Epithelial cell of proximal tubule (primary cell): ENCODE measurements at regions not wholly inside any gene's neighbourhood (a gene's known extent, or its start where the extent isn't known, plus 50 kb on each side); places are given as distances from the start of the nearest gene placed in this dataset.

Experiments
- DNase-seq: peaks from one replicate; pipeline ENCODE4 v3.0.0-alpha.2; 2011; ENCODE audit warnings: low read depth
- H3K4me3 ChIP-seq: 2 replicates; pipeline ENCODE4 v1.5.1; 2011; ENCODE audit warnings: low read depth, mild to moderate bottlenecking, low read length
- TF ChIP-seq, protein P1 (sequence below): conservative IDR thresholded peaks from 2 replicates; pipeline ENCODE4 v1.5.1; 2012; ENCODE audit warnings: low read depth, mild to moderate bottlenecking, low read length

- TF ChIP-seq, protein P1, sequence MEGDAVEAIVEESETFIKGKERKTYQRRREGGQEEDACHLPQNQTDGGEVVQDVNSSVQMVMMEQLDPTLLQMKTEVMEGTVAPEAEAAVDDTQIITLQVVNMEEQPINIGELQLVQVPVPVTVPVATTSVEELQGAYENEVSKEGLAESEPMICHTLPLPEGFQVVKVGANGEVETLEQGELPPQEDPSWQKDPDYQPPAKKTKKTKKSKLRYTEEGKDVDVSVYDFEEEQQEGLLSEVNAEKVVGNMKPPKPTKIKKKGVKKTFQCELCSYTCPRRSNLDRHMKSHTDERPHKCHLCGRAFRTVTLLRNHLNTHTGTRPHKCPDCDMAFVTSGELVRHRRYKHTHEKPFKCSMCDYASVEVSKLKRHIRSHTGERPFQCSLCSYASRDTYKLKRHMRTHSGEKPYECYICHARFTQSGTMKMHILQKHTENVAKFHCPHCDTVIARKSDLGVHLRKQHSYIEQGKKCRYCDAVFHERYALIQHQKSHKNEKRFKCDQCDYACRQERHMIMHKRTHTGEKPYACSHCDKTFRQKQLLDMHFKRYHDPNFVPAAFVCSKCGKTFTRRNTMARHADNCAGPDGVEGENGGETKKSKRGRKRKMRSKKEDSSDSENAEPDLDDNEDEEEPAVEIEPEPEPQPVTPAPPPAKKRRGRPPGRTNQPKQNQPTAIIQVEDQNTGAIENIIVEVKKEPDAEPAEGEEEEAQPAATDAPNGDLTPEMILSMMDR = no peak
- no peak overlapping the region for H3K4me3 ChIP-seq
- no peak for DNase-seq
Observed at GRCh38 chr12:107509421-107509820, 176.2 kb upstream of the PWP1 start.

DNA sequence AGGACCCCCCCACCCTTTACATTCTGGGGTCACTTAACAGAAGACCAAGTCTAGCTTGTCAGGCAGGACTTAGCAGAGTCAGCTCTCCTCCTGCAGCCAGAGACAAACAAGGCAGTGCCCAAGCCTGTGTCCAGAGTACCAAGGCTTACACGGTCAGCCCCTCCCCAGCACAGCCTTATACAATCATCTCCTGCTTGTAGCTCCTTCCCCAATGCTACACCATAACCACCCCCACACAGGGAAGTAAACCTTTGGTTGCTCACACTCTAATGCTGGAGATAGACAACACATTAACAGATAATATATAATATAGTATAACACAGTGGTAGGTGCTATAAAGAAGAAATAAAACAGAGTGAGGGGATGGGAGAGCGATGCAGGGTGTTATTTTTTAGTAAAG lies 175.4 kb upstream of the PWP1 start:
- H3K4me3 ChIP-seq = no peak overlapping the region
- TF ChIP-seq, protein P1 = no peak
- DNase-seq = no peak

- H3K4me3 ChIP-seq = no peak overlapping the region
- TF ChIP-seq, protein P1 = no peak
- DNase-seq = no peak
Observed at GRCh38 chr12:107511292-107511691, 174.3 kb upstream of the PWP1 start.

GRCh38 chr12:107512391-107512790 lies 173.2 kb upstream of the PWP1 start:
- TF ChIP-seq, protein P1 = no peak
- H3K4me3 ChIP-seq = no peak overlapping the region
- DNase-seq = no peak

DNA sequence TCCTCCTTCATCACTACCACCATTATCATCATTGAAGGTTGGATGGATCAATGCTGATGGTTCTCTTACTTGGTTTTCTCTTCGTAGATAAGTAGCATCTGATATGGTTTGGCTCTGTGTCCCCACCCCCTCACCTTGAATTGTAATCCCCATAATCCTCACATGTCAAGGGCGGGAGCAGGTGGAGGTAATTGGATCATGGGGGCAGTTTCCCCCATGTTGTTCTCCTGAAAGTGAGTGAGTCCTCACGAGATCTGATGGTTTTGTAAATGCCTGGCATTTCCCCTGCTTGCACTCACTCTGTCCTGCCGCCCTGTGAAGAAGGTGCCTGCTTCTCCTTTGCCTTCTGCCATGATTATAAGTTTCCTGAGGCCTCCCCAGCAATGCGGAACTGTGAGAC lies 172.4 kb upstream of the PWP1 start:
- no peak overlapping the region for H3K4me3 ChIP-seq
- no peak for DNase-seq
- TF ChIP-seq, protein P1 = no peak

- TF ChIP-seq, protein P1 = no peak
- no peak for DNase-seq
Observed at GRCh38 chr12:107513636-107514400, 171.8 kb upstream of the PWP1 start.

GRCh38 chr12:107514887-107515445 lies 170.6 kb upstream of the PWP1 start:
- no peak overlapping the region for H3K4me3 ChIP-seq
- TF ChIP-seq, protein P1 = no peak
- peak; percentile 91 for DNase-seq

More at GRCh38 chr12:107513636-107514400, 171.8 kb upstream of the PWP1 start:
- no peak overlapping the region for H3K4me3 ChIP-seq
